Hematopoietic multipotent progenitor cell treated with erythropoietin and hydrocortisone succinate and interleukin-3 and kit ligand, for 4 days (in vitro differentiated cells): ENCODE measurements at regions not wholly inside any gene's neighbourhood (a gene's known extent, or its start where the extent isn't known, plus 50 kb on each side); places are given as distances from the start of the nearest gene placed in this dataset.
"Not testable (repeated sequence)": the region's sequence is repeated elsewhere in the genome, so short reads cannot be mapped to it uniquely, and the experiment has no call there.

Source experiments
- DNase-seq: peaks from one replicate; pipeline ENCODE4 v3.0.0-alpha.2; 2015

- DNase-seq, result no peak
These were observed 92.8 kb upstream of the PARD3 start for GRCh38 chr10:34907743-34908430.

- no peak for DNase-seq
These were observed 91.2 kb upstream of the PARD3 start for GRCh38 chr10:34906067-34906965.

- DNase-seq, result no peak
These were observed 90.3 kb upstream of the PARD3 start for GRCh38 chr10:34905200-34905927.

GRCh38 chr10:34904191-34904590 lies 89.1 kb upstream of the PARD3 start:
- no peak for DNase-seq

- DNase-seq, result no peak
These were observed 84.1 kb upstream of the PARD3 start for GRCh38 chr10:34899161-34899560.

- no peak for DNase-seq
These were observed 80.9 kb upstream of the PARD3 start for GRCh38 chr10:34895977-34896376.

- not testable (repeated sequence) for DNase-seq
These were observed 80.0 kb upstream of the PARD3 start for GRCh38 chr10:34895046-34895445.

GRCh38 chr10:34892521-34892920 lies 77.4 kb upstream of the PARD3 start:
- DNase-seq, result not testable (repeated sequence)

GRCh38 chr10:34890939-34891338 lies 75.8 kb upstream of the PARD3 start:
- no peak for DNase-seq

GRCh38 chr10:34889004-34889869 lies 74.1 kb upstream of the PARD3 start:
- no peak for DNase-seq

- no peak for DNase-seq
These were observed 72.0 kb upstream of the PARD3 start for GRCh38 chr10:34886906-34887642.

GRCh38 chr10:34885898-34886297 lies 70.8 kb upstream of the PARD3 start:
- DNase-seq, result no peak

GRCh38 chr10:34885011-34885410 lies 69.9 kb upstream of the PARD3 start:
- no peak for DNase-seq

- DNase-seq, result no peak
These were observed 69.3 kb upstream of the PARD3 start for GRCh38 chr10:34884272-34884952.

GRCh38 chr10:34880817-34881216 lies 65.7 kb upstream of the PARD3 start:
- no peak for DNase-seq

- not testable (repeated sequence) for DNase-seq
These were observed 63.6 kb upstream of the PARD3 start for GRCh38 chr10:34878651-34879050.

- DNase-seq, result no peak
These were observed 60.0 kb upstream of the PARD3 start for GRCh38 chr10:34875061-34875460.

- DNase-seq, result no peak
These were observed 57.7 kb upstream of the PARD3 start for GRCh38 chr10:34872820-34873219.

- no peak for DNase-seq
These were observed 54.2 kb upstream of the PARD3 start for GRCh38 chr10:34869135-34869836.

GRCh38 chr10:34868589-34868988 lies 53.5 kb upstream of the PARD3 start:
- DNase-seq, result no peak
